ENCODE measurements at regions not wholly inside any gene's neighbourhood (a gene's known extent, or its start where the extent isn't known, plus 50 kb on each side); places are given as distances from the start of the nearest gene placed in this dataset.

DNA sequence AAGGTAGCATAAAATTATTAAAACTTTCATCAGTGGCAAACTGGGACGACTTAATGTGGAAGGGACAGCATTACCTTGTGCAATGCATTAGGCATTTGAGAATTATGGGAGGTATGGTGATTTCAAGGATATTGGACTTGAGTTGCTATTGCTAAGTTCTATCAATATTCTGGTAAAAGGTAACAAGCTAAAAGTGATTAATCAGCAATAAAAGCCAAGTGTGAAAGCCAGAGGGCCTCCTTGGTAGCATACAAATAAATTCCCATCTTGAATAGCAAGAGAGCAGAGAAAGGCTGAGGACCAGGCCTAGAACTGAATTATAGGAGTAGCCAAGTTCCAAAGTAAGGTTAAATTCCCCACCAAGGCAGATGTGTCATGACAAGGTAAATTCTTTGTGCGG is 74.2 kb upstream of the KCNH7 start:
- TF ChIP-seq GATA2 (IDR thresholded peaks at IDR 0.05; ENCODE audit: low read depth, low read length) (no peak), GATA3 (IDR thresholded peaks at IDR 0.05; ENCODE audit: low read depth, low read length) (no peak)

Data from SH-SY5Y (cell line).